Breast epithelium (tissue), 3 donors: ENCODE measurements at regions not wholly inside any gene's neighbourhood (a gene's known extent, or its start where the extent isn't known, plus 50 kb on each side); places are given as distances from the start of the nearest gene placed in this dataset.
"Not testable (repeated sequence)": the region's sequence is repeated elsewhere in the genome, so short reads cannot be mapped to it uniquely, and the experiment has no call there.

Source experiments
- POLR2A ChIP-seq: fragments of 450-650 bp; IDR thresholded peaks from one replicate; pipeline ENCODE4 v1.6.1; 2016; ENCODE audit warnings: antibody characterized with exemption, mild to moderate bottlenecking, moderate library complexity
- POLR2AphosphoS5 ChIP-seq, 3 donors: sonication (generic); formaldehyde crosslinking; IDR thresholded peaks; one replicate each; pipeline ENCODE4 v1.6.1; 2017; ENCODE audit warnings: antibody characterized with exemption in 3 of 3
- TF ChIP-seq, protein P1 (sequence below), 3 donors: fragments of 450-650 bp; IDR thresholded peaks; one replicate each; pipeline ENCODE4 v1.5.1; 2016 to 2017; ENCODE audit warnings: antibody characterized with exemption in 3 of 3, mild to moderate bottlenecking in 3 of 3, moderate library complexity in 3 of 3

- TF ChIP-seq, protein P1, sequence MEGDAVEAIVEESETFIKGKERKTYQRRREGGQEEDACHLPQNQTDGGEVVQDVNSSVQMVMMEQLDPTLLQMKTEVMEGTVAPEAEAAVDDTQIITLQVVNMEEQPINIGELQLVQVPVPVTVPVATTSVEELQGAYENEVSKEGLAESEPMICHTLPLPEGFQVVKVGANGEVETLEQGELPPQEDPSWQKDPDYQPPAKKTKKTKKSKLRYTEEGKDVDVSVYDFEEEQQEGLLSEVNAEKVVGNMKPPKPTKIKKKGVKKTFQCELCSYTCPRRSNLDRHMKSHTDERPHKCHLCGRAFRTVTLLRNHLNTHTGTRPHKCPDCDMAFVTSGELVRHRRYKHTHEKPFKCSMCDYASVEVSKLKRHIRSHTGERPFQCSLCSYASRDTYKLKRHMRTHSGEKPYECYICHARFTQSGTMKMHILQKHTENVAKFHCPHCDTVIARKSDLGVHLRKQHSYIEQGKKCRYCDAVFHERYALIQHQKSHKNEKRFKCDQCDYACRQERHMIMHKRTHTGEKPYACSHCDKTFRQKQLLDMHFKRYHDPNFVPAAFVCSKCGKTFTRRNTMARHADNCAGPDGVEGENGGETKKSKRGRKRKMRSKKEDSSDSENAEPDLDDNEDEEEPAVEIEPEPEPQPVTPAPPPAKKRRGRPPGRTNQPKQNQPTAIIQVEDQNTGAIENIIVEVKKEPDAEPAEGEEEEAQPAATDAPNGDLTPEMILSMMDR (IDR thresholded peaks at IDR 0.05), result not testable (repeated sequence)
- TF ChIP-seq POLR2A; POLR2AphosphoS5 (IDR thresholded peaks at IDR 0.05): not testable (repeated sequence)
Measured at GRCh38 chr4:118442115-118442837, 89.5 kb upstream of the PRSS12 start.
